Stimulated activated effector memory CD8-positive, alpha-beta T cell treated with anti-CD3 and anti-CD28 coated beads, Interleukin-12 subunit alpha, Interleukin-12 subunit beta, amount 100 ng/mL, for 72 hours (primary cell): ENCODE measurements at regions not wholly inside any gene's neighbourhood (a gene's known extent, or its start where the extent isn't known, plus 50 kb on each side); places are given as distances from the start of the nearest gene placed in this dataset.
"Not testable (repeated sequence)": the region's sequence is repeated elsewhere in the genome, so short reads cannot be mapped to it uniquely, and the experiment has no call there.

Source experiments
- ATAC-seq: fragments of 150-1000 bp; cut with Tn5 transposase; 2 replicates; pipeline ENCODE4 v1.10.0; 2021
- DNase-seq, 2 donors: peaks; one replicate each; pipeline ENCODE4 v3.0.0; 2021 to 2022; ENCODE audit warnings: low spot score in 2 of 2
- H3K27ac Mint-ChIP-seq: one replicate; pipeline ENCODE4 v1.8.0; 2022; ENCODE audit warnings: mild to moderate bottlenecking, mixed read lengths
- H3K36me3 Mint-ChIP-seq: one replicate; pipeline ENCODE4 v1.8.0; 2022; ENCODE audit warnings: mild to moderate bottlenecking, mixed read lengths
- H3K4me1 Mint-ChIP-seq: one replicate; pipeline ENCODE4 v1.8.0; 2022; ENCODE audit warnings: mixed read lengths
- H3K4me3 Mint-ChIP-seq: one replicate; pipeline ENCODE4 v1.8.0; 2022; ENCODE audit warnings: mild to moderate bottlenecking, mixed read lengths
- H3K9me3 Mint-ChIP-seq: one replicate; pipeline ENCODE4 v1.8.0; 2022; ENCODE audit warnings: mixed read lengths

GRCh38 chr13:71323266-71323665 lies 543.7 kb downstream of the DACH1 start:
- no peaks in the 10 kb centered on the region for H3K36me3 Mint-ChIP-seq
- ATAC-seq, result no peak
- DNase-seq, result no peak
- H3K9me3 Mint-ChIP-seq, result peaks cover 10% of the 10 kb centered on the region
- H3K4me1 Mint-ChIP-seq, result no peaks in the 10 kb centered on the region
- H3K4me3 Mint-ChIP-seq, result no peak overlapping the region
- no peak overlapping the region for H3K27ac Mint-ChIP-seq

- Mint-ChIP-seq H3K27ac (no peak overlapping the region), H3K9me3 (peaks cover 10% of the 10 kb centered on the region), H3K36me3 (no peaks in the 10 kb centered on the region), H3K4me3 (no peak overlapping the region), H3K4me1 (no peaks in the 10 kb centered on the region)
- DNase-seq (no peak), ATAC-seq (no peak)
Measured at GRCh38 chr13:71320452-71320851, 546.6 kb downstream of the DACH1 start.

- Mint-ChIP-seq H3K36me3 (no peaks in the 10 kb centered on the region), H3K9me3 (peaks cover 10% of the 10 kb centered on the region), H3K4me3 (no peak overlapping the region), H3K4me1 (no peaks in the 10 kb centered on the region), H3K27ac (no peak overlapping the region)
- ATAC-seq, result no peak
- DNase-seq, result no peak
Measured at GRCh38 chr13:71316792-71317363, 550.1 kb downstream of the DACH1 start.

- ATAC-seq (no peak), DNase-seq (no peak)
- H3K9me3 Mint-ChIP-seq, result no peaks in the 10 kb centered on the region
- H3K27ac Mint-ChIP-seq, result no peak overlapping the region
- H3K36me3 Mint-ChIP-seq, result no peaks in the 10 kb centered on the region
- H3K4me3 Mint-ChIP-seq, result no peak overlapping the region
- no peaks in the 10 kb centered on the region for H3K4me1 Mint-ChIP-seq
Measured at GRCh38 chr13:71312923-71313322, 554.1 kb downstream of the DACH1 start.

- H3K4me3 Mint-ChIP-seq, result no peak overlapping the region
- DNase-seq (no peak), ATAC-seq (no peak)
- no peaks in the 10 kb centered on the region for H3K4me1 Mint-ChIP-seq
- H3K9me3 Mint-ChIP-seq, result no peaks in the 10 kb centered on the region
- no peaks in the 10 kb centered on the region for H3K36me3 Mint-ChIP-seq
- H3K27ac Mint-ChIP-seq, result no peak overlapping the region
Measured at GRCh38 chr13:71309905-71310304, 557.1 kb downstream of the DACH1 start.

GRCh38 chr13:71306821-71307220 lies 560.2 kb downstream of the DACH1 start:
- H3K4me1 Mint-ChIP-seq, result no peaks in the 10 kb centered on the region
- no peaks in the 10 kb centered on the region for H3K9me3 Mint-ChIP-seq
- H3K27ac Mint-ChIP-seq, result no peak overlapping the region
- H3K4me3 Mint-ChIP-seq, result no peak overlapping the region
- ATAC-seq (no peak), DNase-seq (no peak)
- H3K36me3 Mint-ChIP-seq, result no peaks in the 10 kb centered on the region

- ATAC-seq, result no peak
- Mint-ChIP-seq H3K9me3 (no peaks in the 10 kb centered on the region), H3K36me3 (no peaks in the 10 kb centered on the region), H3K27ac (no peak overlapping the region), H3K4me1 (no peaks in the 10 kb centered on the region), H3K4me3 (no peak overlapping the region)
- DNase-seq, result no peak
Measured at GRCh38 chr13:71304861-71305260, 562.1 kb downstream of the DACH1 start.

GRCh38 chr13:71303144-71303543 lies 563.9 kb downstream of the DACH1 start:
- Mint-ChIP-seq H3K27ac (no peak overlapping the region), H3K4me3 (no peak overlapping the region), H3K9me3 (no peaks in the 10 kb centered on the region), H3K4me1 (no peaks in the 10 kb centered on the region), H3K36me3 (no peaks in the 10 kb centered on the region)
- ATAC-seq (peak; percentile 28), DNase-seq (no peak)

GRCh38 chr13:71300602-71301001 lies 566.4 kb downstream of the DACH1 start:
- ATAC-seq (no peak), DNase-seq (no peak)
- H3K36me3 Mint-ChIP-seq, result no peaks in the 10 kb centered on the region
- no peaks in the 10 kb centered on the region for H3K9me3 Mint-ChIP-seq
- no peak overlapping the region for H3K27ac Mint-ChIP-seq
- H3K4me3 Mint-ChIP-seq, result no peak overlapping the region
- no peaks in the 10 kb centered on the region for H3K4me1 Mint-ChIP-seq

GRCh38 chr13:71291842-71292146 lies 575.2 kb downstream of the DACH1 start:
- Mint-ChIP-seq H3K27ac (peak overlapping the region; percentile 92), H3K4me1 (peaks cover 21% of the 10 kb centered on the region), H3K4me3 (peak overlapping the region; percentile 63)

GRCh38 chr13:71290963-71291841 lies 575.8 kb downstream of the DACH1 start:
- H3K36me3 Mint-ChIP-seq, result no peaks in the 10 kb centered on the region
- peaks cover 21% of the 10 kb centered on the region for H3K4me1 Mint-ChIP-seq
- peaks cover 3% of the 10 kb centered on the region for H3K9me3 Mint-ChIP-seq
- peak overlapping the region; percentile 92 for H3K27ac Mint-ChIP-seq
- peak in 1 of 2 donors; percentile 59 for DNase-seq
- ATAC-seq, result peak; percentile 78
- H3K4me3 Mint-ChIP-seq, result peak overlapping the region; percentile 63

More at GRCh38 chr13:71291842-71292146, 575.2 kb downstream of the DACH1 start:
- no peak for DNase-seq
- Mint-ChIP-seq H3K36me3 (no peaks in the 10 kb centered on the region), H3K9me3 (peaks cover 3% of the 10 kb centered on the region)
- ATAC-seq, result peak; percentile 17

- not testable (repeated sequence) for ATAC-seq, H3K4me3 Mint-ChIP-seq, DNase-seq, H3K27ac Mint-ChIP-seq, H3K9me3 Mint-ChIP-seq, H3K36me3 Mint-ChIP-seq
- peaks cover 21% of the 10 kb centered on the region for H3K4me1 Mint-ChIP-seq
Measured at GRCh38 chr13:71289980-71290379, 577.0 kb downstream of the DACH1 start.

GRCh38 chr13:71285700-71286099 lies 581.3 kb downstream of the DACH1 start:
- no peak overlapping the region for H3K27ac Mint-ChIP-seq

GRCh38 chr13:71278512-71278911 lies 588.5 kb downstream of the DACH1 start:
- Mint-ChIP-seq H3K4me1 (no peaks in the 10 kb centered on the region), H3K9me3 (no peaks in the 10 kb centered on the region), H3K27ac (no peak overlapping the region), H3K4me3 (no peak overlapping the region), H3K36me3 (no peaks in the 10 kb centered on the region)
- no peak for DNase-seq
- ATAC-seq, result no peak

More at GRCh38 chr13:71285700-71286099, 581.3 kb downstream of the DACH1 start:
- DNase-seq, result no peak
- no peak for ATAC-seq
- Mint-ChIP-seq H3K9me3 (peaks cover 3% of the 10 kb centered on the region), H3K4me3 (no peak overlapping the region), H3K4me1 (peaks cover 8% of the 10 kb centered on the region), H3K36me3 (no peaks in the 10 kb centered on the region)

- DNase-seq, result no peak
- H3K9me3 Mint-ChIP-seq, result no peaks in the 10 kb centered on the region
- no peaks in the 10 kb centered on the region for H3K4me1 Mint-ChIP-seq
- ATAC-seq, result no peak
- no peak overlapping the region for H3K27ac Mint-ChIP-seq
- H3K36me3 Mint-ChIP-seq, result no peaks in the 10 kb centered on the region
- no peak overlapping the region for H3K4me3 Mint-ChIP-seq
Measured at GRCh38 chr13:71274923-71275608, 591.9 kb downstream of the DACH1 start.

- no peak for ATAC-seq
- Mint-ChIP-seq H3K36me3 (no peaks in the 10 kb centered on the region), H3K4me1 (no peaks in the 10 kb centered on the region), H3K4me3 (no peak overlapping the region), H3K9me3 (no peaks in the 10 kb centered on the region), H3K27ac (no peak overlapping the region)
- no peak for DNase-seq
Measured at GRCh38 chr13:71261256-71261655, 605.7 kb downstream of the DACH1 start.
